Endodermal cell (in vitro differentiated cells): ENCODE measurements at regions not wholly inside any gene's neighbourhood (a gene's known extent, or its start where the extent isn't known, plus 50 kb on each side); places are given as distances from the start of the nearest gene placed in this dataset.

ENCODE experiments used
- DNase-seq: peaks from one replicate; pipeline ENCODE4 v3.0.0-alpha.2; 2017
- H3K27ac ChIP-seq: 2 replicates; pipeline ENCODE4 v1.5.1; 2013; ENCODE audit warnings: mild to moderate bottlenecking, low read depth, low read length, moderate library complexity
- H3K27me3 ChIP-seq: 2 replicates; pipeline ENCODE4 v1.6.1; 2013; ENCODE audit warnings: mild to moderate bottlenecking, low read length, moderate library complexity; ENCODE audit not compliant: insufficient read depth, control insufficient read depth, poor library complexity, severe bottlenecking
- H3K36me3 ChIP-seq: 2 replicates; pipeline ENCODE4 v1.7.0; 2013; ENCODE audit warnings: mild to moderate bottlenecking, low read length, moderate library complexity; ENCODE audit not compliant: control insufficient read depth, insufficient read depth
- H3K4me1 ChIP-seq: one replicate; pipeline ENCODE4 v1.7.0; 2013; ENCODE audit warnings: low read length; ENCODE audit not compliant: control insufficient read depth, insufficient read depth
- H3K4me3 ChIP-seq: 2 replicates; pipeline ENCODE4 v1.5.1; 2013; ENCODE audit warnings: mild to moderate bottlenecking, low read length, moderate library complexity
- H3K9ac ChIP-seq: 2 replicates; pipeline ENCODE4 v1.6.1; 2013; ENCODE audit warnings: mild to moderate bottlenecking, low read length, moderate library complexity; ENCODE audit not compliant: poor library complexity, severe bottlenecking; ENCODE audit errors: extremely low read depth
- H3K9me3 ChIP-seq: 2 replicates; pipeline ENCODE4 v1.6.1; 2013; ENCODE audit warnings: mild to moderate bottlenecking, low read length, moderate library complexity; ENCODE audit not compliant: control insufficient read depth
- H3K27ac Mint-ChIP-seq: 2 replicates; pipeline ENCODE4 v1.8.0; 2020; ENCODE audit warnings: mixed read lengths
- H3K27me3 Mint-ChIP-seq: 2 replicates; pipeline ENCODE4 v1.8.0; 2021; ENCODE audit warnings: mild to moderate bottlenecking, mixed read lengths; ENCODE audit not compliant: insufficient read depth
- H3K36me3 Mint-ChIP-seq: 2 replicates; pipeline ENCODE4 v1.8.0; 2020; ENCODE audit warnings: low read depth, mixed read lengths
- H3K4me1 Mint-ChIP-seq: 2 replicates; pipeline ENCODE4 v1.8.0; 2020; ENCODE audit warnings: mixed read lengths
- H3K4me3 Mint-ChIP-seq: 2 replicates; pipeline ENCODE4 v1.8.0; 2020; ENCODE audit warnings: mild to moderate bottlenecking, moderate library complexity, mixed read lengths
- H3K9me3 Mint-ChIP-seq: 2 replicates; pipeline ENCODE4 v1.8.0; 2020; ENCODE audit warnings: mild to moderate bottlenecking, mixed read lengths
- WGBS, 2 experiments: methylation state at CpG; one replicate each; pipeline versions ENCODE4 v1.1.5 to v1.1.7; 2013; ENCODE audit warnings: missing lambda C conversion rate in 2 of 2, mixed read lengths in 1 of 2; ENCODE audit not compliant: insufficient coverage in 1 of 2, insufficient read length in 1 of 2; 5-methylcytosine and 5-hydroxymethylcytosine counted together
- TF ChIP-seq, protein P1 (sequence below): fragments of 200-600 bp; sonication (generic); conservative IDR thresholded peaks from 2 replicates; pipeline ENCODE4 v1.5.0; 2021; ENCODE audit warnings: antibody characterized with exemption, mild to moderate bottlenecking

DNA sequence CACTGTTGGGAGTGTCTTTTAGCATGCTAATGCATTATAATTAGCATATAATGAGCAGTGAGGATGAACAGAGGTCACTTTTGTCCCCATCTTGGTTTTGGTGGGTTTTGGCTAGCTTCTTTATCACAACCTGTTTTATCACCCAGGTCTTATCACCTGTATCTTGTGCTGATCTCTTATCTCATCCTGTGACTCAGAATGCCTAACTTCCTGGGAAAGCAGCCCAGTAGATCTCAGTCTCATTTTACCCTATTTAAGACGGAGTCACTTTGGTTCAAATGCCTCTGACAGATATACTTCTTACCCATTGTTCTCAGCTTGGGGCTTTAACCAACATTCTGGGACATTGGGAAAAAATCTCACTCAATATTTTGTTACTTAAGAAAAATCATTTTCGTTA lies 348.7 kb downstream of the PBX1 start:
- 44 to 50% methylated on average over 2 of the region's 2 CpGs for WGBS, 2 experiments
- no peak for DNase-seq
- no peak overlapping the region for H3K4me3 ChIP-seq
- TF ChIP-seq, protein P1, sequence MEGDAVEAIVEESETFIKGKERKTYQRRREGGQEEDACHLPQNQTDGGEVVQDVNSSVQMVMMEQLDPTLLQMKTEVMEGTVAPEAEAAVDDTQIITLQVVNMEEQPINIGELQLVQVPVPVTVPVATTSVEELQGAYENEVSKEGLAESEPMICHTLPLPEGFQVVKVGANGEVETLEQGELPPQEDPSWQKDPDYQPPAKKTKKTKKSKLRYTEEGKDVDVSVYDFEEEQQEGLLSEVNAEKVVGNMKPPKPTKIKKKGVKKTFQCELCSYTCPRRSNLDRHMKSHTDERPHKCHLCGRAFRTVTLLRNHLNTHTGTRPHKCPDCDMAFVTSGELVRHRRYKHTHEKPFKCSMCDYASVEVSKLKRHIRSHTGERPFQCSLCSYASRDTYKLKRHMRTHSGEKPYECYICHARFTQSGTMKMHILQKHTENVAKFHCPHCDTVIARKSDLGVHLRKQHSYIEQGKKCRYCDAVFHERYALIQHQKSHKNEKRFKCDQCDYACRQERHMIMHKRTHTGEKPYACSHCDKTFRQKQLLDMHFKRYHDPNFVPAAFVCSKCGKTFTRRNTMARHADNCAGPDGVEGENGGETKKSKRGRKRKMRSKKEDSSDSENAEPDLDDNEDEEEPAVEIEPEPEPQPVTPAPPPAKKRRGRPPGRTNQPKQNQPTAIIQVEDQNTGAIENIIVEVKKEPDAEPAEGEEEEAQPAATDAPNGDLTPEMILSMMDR: no peak
- no peaks in the 10 kb centered on the region for H3K9me3 ChIP-seq
- no peak overlapping the region for H3K9ac ChIP-seq
- H3K36me3 ChIP-seq: no peaks in the 10 kb centered on the region
- Mint-ChIP-seq H3K4me1 (peaks cover 12% of the 10 kb centered on the region), H3K36me3 (no peaks in the 10 kb centered on the region), H3K9me3 (no peaks in the 10 kb centered on the region), H3K4me3 (no peak overlapping the region), H3K27ac (no peak overlapping the region), H3K27me3 (peaks cover 20% of the 10 kb centered on the region)
- H3K27me3 ChIP-seq: no peaks in the 10 kb centered on the region
- no peaks in the 10 kb centered on the region for H3K4me1 ChIP-seq
- no peak overlapping the region for H3K27ac ChIP-seq

DNA sequence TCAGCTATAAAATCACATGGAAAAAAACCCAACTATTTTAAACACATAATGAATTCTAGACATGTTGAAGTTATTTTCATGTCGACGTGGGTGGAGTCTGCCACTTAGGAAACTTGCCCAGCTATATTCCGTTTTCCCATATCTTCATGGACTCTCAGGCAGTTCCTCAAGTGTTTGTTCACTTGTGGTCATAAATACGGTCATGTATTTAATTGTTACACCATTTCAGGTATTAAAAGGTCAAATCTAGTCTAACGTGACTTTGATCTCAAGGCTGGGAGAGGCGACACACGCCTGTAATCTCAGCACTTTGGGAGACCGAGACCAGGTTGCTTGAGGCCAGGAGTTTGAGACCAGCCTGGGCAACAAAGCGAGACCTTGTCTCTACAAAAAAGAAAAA lies 346.9 kb downstream of the PBX1 start:
- peaks cover 5% of the 10 kb centered on the region for H3K4me1 Mint-ChIP-seq
- TF ChIP-seq, protein P1: no peak
- no peak overlapping the region for H3K27ac ChIP-seq
- no peaks in the 10 kb centered on the region for H3K9me3 ChIP-seq
- DNase-seq: no peak
- no peaks in the 10 kb centered on the region for H3K9me3 Mint-ChIP-seq
- no peaks in the 10 kb centered on the region for H3K4me1 ChIP-seq
- no peaks in the 10 kb centered on the region for H3K36me3 ChIP-seq
- H3K9ac ChIP-seq: no peak overlapping the region
- no peak overlapping the region for H3K4me3 ChIP-seq
- WGBS, 2 experiments: 95 to 96% methylated on average over 8 to 9 of the region's 9 CpGs
- H3K36me3 Mint-ChIP-seq: no peaks in the 10 kb centered on the region
- no peak overlapping the region for H3K4me3 Mint-ChIP-seq
- peaks cover 34% of the 10 kb centered on the region for H3K27me3 Mint-ChIP-seq
- H3K27ac Mint-ChIP-seq: no peak overlapping the region
- H3K27me3 ChIP-seq: peaks cover under 1% of the 10 kb centered on the region

DNA sequence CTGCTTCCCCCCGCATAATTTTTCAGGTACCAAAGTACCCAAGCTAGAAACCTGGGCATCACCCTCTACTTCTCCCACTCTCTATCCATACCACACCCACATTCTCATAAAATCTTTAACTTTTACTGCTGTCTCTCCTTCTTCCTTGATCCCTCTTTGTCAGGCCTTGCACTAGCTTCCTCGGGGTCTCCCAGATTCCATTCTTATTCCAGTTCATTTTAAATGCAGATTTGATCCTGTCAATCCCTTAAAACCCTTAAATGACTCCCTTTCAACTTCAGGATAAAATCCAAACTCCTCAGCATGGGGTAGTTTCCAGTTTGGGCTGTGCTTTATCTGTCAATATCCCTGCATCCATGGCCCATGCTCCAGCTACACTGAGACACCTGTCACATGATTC lies 343.5 kb downstream of the PBX1 start:
- Histone ChIP-seq H3K4me1 (no peaks in the 10 kb centered on the region), H3K27ac (no peak overlapping the region), H3K9ac (no peak overlapping the region), H3K36me3 (no peaks in the 10 kb centered on the region), H3K9me3 (peaks cover 8% of the 10 kb centered on the region), H3K27me3 (peaks cover 5% of the 10 kb centered on the region), H3K4me3 (no peak overlapping the region)
- Mint-ChIP-seq H3K27ac (no peak overlapping the region), H3K36me3 (no peaks in the 10 kb centered on the region), H3K4me3 (no peak overlapping the region), H3K27me3 (peaks cover 56% of the 10 kb centered on the region), H3K4me1 (peaks cover 5% of the 10 kb centered on the region), H3K9me3 (peaks cover 12% of the 10 kb centered on the region)
- TF ChIP-seq, protein P1: no peak
- WGBS, 2 experiments: 58 to 62% methylated on average over 2 of the region's 2 CpGs
- no peak for DNase-seq
